Epithelial cell of proximal tubule (primary cell): ENCODE measurements at regions not wholly inside any gene's neighbourhood (a gene's known extent, or its start where the extent isn't known, plus 50 kb on each side); places are given as distances from the start of the nearest gene placed in this dataset.
"Not testable (repeated sequence)": the region's sequence is repeated elsewhere in the genome, so short reads cannot be mapped to it uniquely, and the experiment has no call there.

ENCODE experiments used
- DNase-seq: peaks from one replicate; pipeline ENCODE4 v3.0.0-alpha.2; 2011; ENCODE audit warnings: low read depth
- H3K4me3 ChIP-seq: 2 replicates; pipeline ENCODE4 v1.5.1; 2011; ENCODE audit warnings: low read depth, mild to moderate bottlenecking, low read length
- CTCF ChIP-seq: conservative IDR thresholded peaks from 2 replicates; pipeline ENCODE4 v1.5.1; 2012; ENCODE audit warnings: low read depth, mild to moderate bottlenecking, low read length

- no peak overlapping the region for H3K4me3 ChIP-seq
- peak; percentile 74 for TF ChIP-seq CTCF
- no peak for DNase-seq
These were observed 95.9 kb upstream of the PPP2R5C start for GRCh38 chr14:101665478-101666078.

- H3K4me3 ChIP-seq = no peak overlapping the region
- DNase-seq = no peak
- no peak for TF ChIP-seq CTCF
These were observed 95.2 kb upstream of the PPP2R5C start for GRCh38 chr14:101666264-101666663.

- no peak for DNase-seq
- TF ChIP-seq CTCF = no peak
These were observed 91.9 kb upstream of the PPP2R5C start for GRCh38 chr14:101669629-101670028.

DNA sequence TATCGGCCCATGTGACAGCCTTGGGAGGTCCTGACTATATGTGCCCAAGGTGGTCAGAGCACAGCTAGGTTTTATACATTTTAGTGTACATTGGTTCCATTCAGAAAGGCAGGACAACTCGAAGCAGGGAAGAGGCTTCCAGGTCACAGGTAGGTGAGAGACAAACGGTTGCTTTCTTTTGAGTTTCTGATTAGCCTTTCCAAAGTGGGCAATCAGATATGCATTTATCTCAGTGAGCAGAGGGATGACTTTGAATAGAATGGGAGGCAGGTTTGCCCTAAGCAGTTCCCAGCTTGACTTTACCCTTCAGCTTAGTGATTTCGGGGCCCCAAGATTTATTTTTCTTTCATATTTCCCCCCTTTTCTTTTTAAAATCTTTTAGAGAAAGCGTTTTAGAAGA is 87.6 kb upstream of the PPP2R5C start:
- DNase-seq = no peak
- TF ChIP-seq CTCF = no peak
- no peak overlapping the region for H3K4me3 ChIP-seq

More at GRCh38 chr14:101669629-101670028, 91.9 kb upstream of the PPP2R5C start:
- no peak overlapping the region for H3K4me3 ChIP-seq

- not testable (repeated sequence) for H3K4me3 ChIP-seq, DNase-seq
These were observed 85.7 kb upstream of the PPP2R5C start for GRCh38 chr14:101675835-101676234.

- DNase-seq, H3K4me3 ChIP-seq: not testable (repeated sequence)
These were observed 83.6 kb upstream of the PPP2R5C start for GRCh38 chr14:101677912-101678327.

- TF ChIP-seq CTCF = no peak
- no peak overlapping the region for H3K4me3 ChIP-seq
- DNase-seq = no peak
These were observed 79.7 kb upstream of the PPP2R5C start for GRCh38 chr14:101681795-101682194.

DNA sequence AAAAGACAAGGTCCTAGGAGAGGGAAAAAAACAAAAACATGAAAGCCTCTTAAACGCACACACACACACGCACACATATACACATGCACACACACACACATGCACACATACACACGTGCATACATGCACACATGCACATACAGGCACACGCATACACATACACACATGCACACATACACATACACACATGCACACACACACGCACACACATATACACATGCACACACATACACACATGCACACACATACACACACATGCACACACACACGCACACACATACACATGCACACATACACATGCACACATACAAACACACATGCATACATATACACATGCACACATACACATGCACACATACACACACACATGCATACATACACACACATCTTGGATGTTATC is 78.1 kb upstream of the PPP2R5C start:
- no peak for TF ChIP-seq CTCF
- DNase-seq = no peak
- no peak overlapping the region for H3K4me3 ChIP-seq
